PFSK-1 (cell line): ENCODE measurements at regions not wholly inside any gene's neighbourhood (a gene's known extent, or its start where the extent isn't known, plus 50 kb on each side); places are given as distances from the start of the nearest gene placed in this dataset.

Experiments used
- FOXP2 ChIP-seq: optimal IDR thresholded peaks from 2 replicates; pipeline ENCODE3; 2011; ENCODE audit warnings: borderline replicate concordance, control low read depth, inconsistent platforms; ENCODE audit not compliant: insufficient read depth; ENCODE audit errors: extremely low read length, extremely low read depth
- POLR2AphosphoS5 ChIP-seq: IDR thresholded peaks from 2 replicates; pipeline ENCODE4 v1.6.1; 2012; ENCODE audit warnings: low read depth, mild to moderate bottlenecking, control low read depth, low read length, moderate library complexity
- REST ChIP-seq, 2 experiments: IDR thresholded peaks; 2 replicates each; pipeline versions ENCODE4 v1.6.1 to v1.8.0; 2011 to 2012; ENCODE audit warnings: low read depth in 2 of 2, low read length in 2 of 2, control low read depth in 1 of 2, inconsistent platforms in 1 of 2, mild to moderate bottlenecking in 1 of 2, moderate library complexity in 1 of 2; ENCODE audit not compliant: insufficient read depth in 1 of 2
- SIN3A ChIP-seq: IDR thresholded peaks from 2 replicates; pipeline ENCODE4 v1.6.1; 2012; ENCODE audit warnings: mild to moderate bottlenecking, low read length, moderate library complexity, borderline replicate concordance; ENCODE audit not compliant: insufficient read depth
- TAF1 ChIP-seq: IDR thresholded peaks from 2 replicates; pipeline ENCODE4 v1.6.1; 2012; ENCODE audit warnings: low read length, control low read depth, borderline replicate concordance; ENCODE audit not compliant: insufficient read depth

GRCh38 chr1:39132505-39133339, 71.8 kb upstream of the MACF1 start:
- TF ChIP-seq POLR2AphosphoS5: no peak
- TF ChIP-seq TAF1: no peak
- peak; percentile 77; the same call in 1 of the 2 replicates for TF ChIP-seq SIN3A
- TF ChIP-seq REST (IDR thresholded peaks at IDR 0.05; ENCODE audit: insufficient read depth in 1 of 2, low read depth in 2 of 2, low read length in 2 of 2): no peak
- no peak for TF ChIP-seq FOXP2
